Activated T-cell treated with anti-CD3 and anti-CD28 coated beads, Interleukin-2, amount 50 U/mL, for 4 hours (primary cell): ENCODE measurements at regions not wholly inside any gene's neighbourhood (a gene's known extent, or its start where the extent isn't known, plus 50 kb on each side); places are given as distances from the start of the nearest gene placed in this dataset.

Experiments
- ATAC-seq, 2 donors: fragments of 200-7000 bp; cut with Tn5 transposase; one replicate each; pipeline ENCODE4 v1.10.0; 2021
- DNase-seq: peaks from one replicate; pipeline ENCODE4 v3.0.0-alpha.2; 2020
- H3K27me3 Mint-ChIP-seq: one replicate; pipeline ENCODE4 v1.8.0; 2021; ENCODE audit warnings: low read depth, mixed read lengths
- H3K36me3 Mint-ChIP-seq: one replicate; pipeline ENCODE4 v1.8.0; 2022; ENCODE audit warnings: mixed read lengths; ENCODE audit not compliant: insufficient read depth
- H3K4me1 Mint-ChIP-seq: one replicate; pipeline ENCODE4 v1.8.0; 2021; ENCODE audit warnings: low read depth, mixed read lengths
- H3K4me3 Mint-ChIP-seq: one replicate; pipeline ENCODE4 v1.8.0; 2021; ENCODE audit warnings: mild to moderate bottlenecking, moderate library complexity, mixed read lengths
- H3K9me3 Mint-ChIP-seq: one replicate; pipeline ENCODE4 v1.8.0; 2021; ENCODE audit warnings: mixed read lengths

GRCh38 chr7:25893436-25893835 lies 258.6 kb upstream of the NFE2L3 start:
- peaks cover 21% of the 10 kb centered on the region for H3K4me1 Mint-ChIP-seq
- no peaks in the 10 kb centered on the region for H3K36me3 Mint-ChIP-seq
- DNase-seq (no peak), ATAC-seq (no peak)
- no peaks in the 10 kb centered on the region for H3K9me3 Mint-ChIP-seq
- peaks cover 10% of the 10 kb centered on the region for H3K27me3 Mint-ChIP-seq
- peak overlapping the region; percentile 85 for H3K4me3 Mint-ChIP-seq

GRCh38 chr7:25894002-25894901 lies 257.7 kb upstream of the NFE2L3 start:
- Mint-ChIP-seq H3K36me3 (no peaks in the 10 kb centered on the region), H3K4me1 (peaks cover 21% of the 10 kb centered on the region), H3K27me3 (peaks cover 8% of the 10 kb centered on the region), H3K9me3 (no peaks in the 10 kb centered on the region), H3K4me3 (no peak overlapping the region)
- no peak for DNase-seq
- peak; percentile 57 to 64 for ATAC-seq

- DNase-seq (peak; percentile 59), ATAC-seq (peak; percentile 53 to 55)
- Mint-ChIP-seq H3K4me3 (peak overlapping the region; percentile 20), H3K27me3 (peaks cover under 1% of the 10 kb centered on the region), H3K4me1 (peaks cover 21% of the 10 kb centered on the region), H3K9me3 (no peaks in the 10 kb centered on the region), H3K36me3 (no peaks in the 10 kb centered on the region)
These were observed 256.9 kb upstream of the NFE2L3 start for GRCh38 chr7:25894902-25895791.

GRCh38 chr7:25895792-25896171 lies 256.2 kb upstream of the NFE2L3 start:
- DNase-seq (no peak), ATAC-seq (no peak)
- Mint-ChIP-seq H3K9me3 (no peaks in the 10 kb centered on the region), H3K4me3 (peak overlapping the region; percentile 24), H3K4me1 (peaks cover 21% of the 10 kb centered on the region), H3K36me3 (no peaks in the 10 kb centered on the region), H3K27me3 (no peaks in the 10 kb centered on the region)

GRCh38 chr7:25897261-25897782 lies 254.7 kb upstream of the NFE2L3 start:
- no peak overlapping the region for H3K4me3 Mint-ChIP-seq
- no peaks in the 10 kb centered on the region for H3K36me3 Mint-ChIP-seq
- H3K9me3 Mint-ChIP-seq: no peaks in the 10 kb centered on the region
- DNase-seq (no peak), ATAC-seq (no peak)
- H3K4me1 Mint-ChIP-seq: peaks cover 21% of the 10 kb centered on the region
- H3K27me3 Mint-ChIP-seq: no peaks in the 10 kb centered on the region

GRCh38 chr7:25900245-25900644 lies 251.8 kb upstream of the NFE2L3 start:
- H3K4me1 Mint-ChIP-seq: peaks cover 3% of the 10 kb centered on the region
- no peak for ATAC-seq
- no peaks in the 10 kb centered on the region for H3K36me3 Mint-ChIP-seq
- no peak overlapping the region for H3K4me3 Mint-ChIP-seq
- peaks cover under 1% of the 10 kb centered on the region for H3K27me3 Mint-ChIP-seq
- DNase-seq: no peak
- H3K9me3 Mint-ChIP-seq: no peaks in the 10 kb centered on the region

- Mint-ChIP-seq H3K27me3 (peaks cover 4% of the 10 kb centered on the region), H3K36me3 (no peaks in the 10 kb centered on the region), H3K4me1 (peaks cover 1% of the 10 kb centered on the region), H3K9me3 (no peaks in the 10 kb centered on the region), H3K4me3 (no peak overlapping the region)
- DNase-seq: no peak
- ATAC-seq: no peak
These were observed 251.1 kb upstream of the NFE2L3 start for GRCh38 chr7:25900877-25901276.

- ATAC-seq: no peak
- H3K4me3 Mint-ChIP-seq: no peak overlapping the region
- H3K9me3 Mint-ChIP-seq: no peaks in the 10 kb centered on the region
- DNase-seq: no peak
- H3K4me1 Mint-ChIP-seq: no peaks in the 10 kb centered on the region
- peaks cover 4% of the 10 kb centered on the region for H3K27me3 Mint-ChIP-seq
- H3K36me3 Mint-ChIP-seq: no peaks in the 10 kb centered on the region
These were observed 250.3 kb upstream of the NFE2L3 start for GRCh38 chr7:25901658-25902057.

GRCh38 chr7:25906003-25906402 lies 246.0 kb upstream of the NFE2L3 start:
- H3K27me3 Mint-ChIP-seq: peaks cover 9% of the 10 kb centered on the region
- ATAC-seq: no peak

GRCh38 chr7:25906760-25907159 lies 245.2 kb upstream of the NFE2L3 start:
- H3K27me3 Mint-ChIP-seq: peaks cover 10% of the 10 kb centered on the region
- H3K4me3 Mint-ChIP-seq: no peak overlapping the region
- H3K9me3 Mint-ChIP-seq: no peaks in the 10 kb centered on the region
- no peak for ATAC-seq
- DNase-seq: no peak
- H3K4me1 Mint-ChIP-seq: no peaks in the 10 kb centered on the region
- H3K36me3 Mint-ChIP-seq: peaks cover under 1% of the 10 kb centered on the region

More at GRCh38 chr7:25906003-25906402, 246.0 kb upstream of the NFE2L3 start:
- DNase-seq: no peak
- no peak overlapping the region for H3K4me3 Mint-ChIP-seq
- no peaks in the 10 kb centered on the region for H3K4me1 Mint-ChIP-seq
- no peaks in the 10 kb centered on the region for H3K9me3 Mint-ChIP-seq
- no peaks in the 10 kb centered on the region for H3K36me3 Mint-ChIP-seq

GRCh38 chr7:25907214-25907613 lies 244.8 kb upstream of the NFE2L3 start:
- peaks cover 1% of the 10 kb centered on the region for H3K36me3 Mint-ChIP-seq
- peaks cover 12% of the 10 kb centered on the region for H3K27me3 Mint-ChIP-seq
- H3K4me1 Mint-ChIP-seq: no peaks in the 10 kb centered on the region
- DNase-seq: no peak
- no peak overlapping the region for H3K4me3 Mint-ChIP-seq
- H3K9me3 Mint-ChIP-seq: no peaks in the 10 kb centered on the region
- ATAC-seq: no peak

- Mint-ChIP-seq H3K27me3 (peaks cover 12% of the 10 kb centered on the region), H3K4me3 (no peak overlapping the region), H3K4me1 (no peaks in the 10 kb centered on the region), H3K9me3 (no peaks in the 10 kb centered on the region), H3K36me3 (peaks cover 1% of the 10 kb centered on the region)
- no peak for DNase-seq
- ATAC-seq: no peak
These were observed 244.3 kb upstream of the NFE2L3 start for GRCh38 chr7:25907731-25908130.

GRCh38 chr7:25908154-25908949 lies 243.6 kb upstream of the NFE2L3 start:
- Mint-ChIP-seq H3K27me3 (peaks cover 14% of the 10 kb centered on the region), H3K36me3 (peaks cover 1% of the 10 kb centered on the region), H3K4me1 (no peaks in the 10 kb centered on the region), H3K9me3 (no peaks in the 10 kb centered on the region), H3K4me3 (no peak overlapping the region)
- ATAC-seq: peak in 1 of 2 donors; percentile 35
- no peak for DNase-seq
